ENCODE measurements at regions not wholly inside any gene's neighbourhood (a gene's known extent, or its start where the extent isn't known, plus 50 kb on each side); places are given as distances from the start of the nearest gene placed in this dataset.
"Not testable (repeated sequence)": the region's sequence is repeated elsewhere in the genome, so short reads cannot be mapped to it uniquely, and the experiment has no call there.

- DNase-seq, result no peak
These were observed 912.2 kb upstream of the ADGRB3 start for GRCh38 chr6:67722861-67723261.

- DNase-seq, result no peak
These were observed 917.8 kb upstream of the ADGRB3 start for GRCh38 chr6:67717281-67717680.

DNA sequence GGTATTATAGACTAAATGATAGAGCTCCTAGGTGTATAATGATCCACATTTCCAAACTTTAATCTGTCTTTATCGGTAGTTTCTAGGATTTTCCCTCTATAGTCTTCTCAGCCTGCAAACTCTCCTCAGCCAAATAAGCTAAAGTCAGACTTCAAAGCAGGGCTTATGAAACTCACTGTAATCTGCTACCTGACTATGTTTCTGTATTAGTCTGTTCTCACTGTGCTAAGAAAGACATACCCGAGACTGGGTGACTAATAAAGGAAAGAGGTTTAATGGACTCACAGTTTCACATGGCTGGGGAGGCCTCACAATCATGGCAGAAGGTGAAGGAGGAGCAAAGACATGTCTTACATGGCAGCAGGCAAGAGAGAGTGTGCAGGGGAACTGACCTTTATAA is 928.7 kb upstream of the ADGRB3 start:
- no peak for DNase-seq

GRCh38 chr6:67698534-67698933 is 936.5 kb upstream of the ADGRB3 start:
- DNase-seq, result no peak

DNA sequence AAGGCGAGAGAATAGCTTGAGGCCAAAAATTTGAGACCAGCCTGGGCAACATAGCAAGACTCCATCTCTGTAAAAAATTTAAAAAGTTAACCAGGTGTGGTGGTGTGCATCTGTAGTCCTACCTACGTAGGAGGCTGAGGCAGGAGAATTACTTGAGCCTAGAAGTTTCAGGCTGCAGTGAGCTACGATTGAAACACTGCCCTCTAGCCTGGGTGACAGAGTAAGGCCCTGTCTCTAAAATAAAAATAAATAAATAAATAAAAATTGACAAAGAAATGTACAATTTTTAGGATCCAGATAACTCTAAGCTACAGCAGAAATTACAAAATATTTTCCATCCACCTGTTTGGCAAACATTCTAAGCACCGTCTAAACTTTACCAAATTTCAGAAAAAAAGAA is 941.0 kb upstream of the ADGRB3 start:
- no peak for DNase-seq

- DNase-seq, result no peak
These were observed 945.8 kb upstream of the ADGRB3 start for GRCh38 chr6:67689329-67689728.

DNA sequence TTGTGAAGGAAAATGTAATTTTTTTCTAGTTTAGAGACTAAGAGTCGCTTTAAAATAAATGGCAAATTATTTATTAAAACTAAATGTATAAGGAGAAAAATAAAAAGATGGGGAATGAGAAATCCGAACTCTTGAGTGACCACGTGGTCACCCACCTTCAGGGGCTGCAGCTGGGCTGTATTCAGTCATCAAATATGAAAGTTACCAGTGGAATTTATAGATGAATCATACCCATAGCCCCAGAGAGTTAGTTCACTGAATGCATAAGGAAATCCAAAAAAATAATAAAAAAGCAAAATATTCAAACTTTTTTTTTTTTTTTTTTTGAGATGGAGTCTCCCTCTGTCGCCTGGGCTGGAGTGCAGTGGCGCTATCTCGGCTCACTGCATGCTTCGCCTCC is 947.7 kb upstream of the ADGRB3 start:
- no peak for DNase-seq

DNA sequence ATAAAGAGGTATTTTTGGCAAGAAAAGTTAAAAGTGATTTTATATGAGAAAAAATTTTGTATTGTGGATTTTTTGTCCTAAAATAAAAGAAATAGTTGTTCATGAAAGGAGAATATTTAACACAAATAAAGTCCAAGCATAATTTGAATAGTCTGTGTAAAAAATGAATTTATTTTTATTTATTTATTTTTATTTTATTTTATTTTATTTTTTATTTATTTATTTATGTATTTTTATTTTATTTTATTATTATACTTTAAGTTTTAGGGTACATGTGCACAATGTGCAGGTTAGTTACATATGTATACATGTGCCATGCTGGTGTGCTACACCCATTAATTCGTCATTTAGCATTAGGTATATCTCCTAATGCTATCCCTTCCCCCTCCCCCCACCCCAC is 948.9 kb upstream of the ADGRB3 start:
- not testable (repeated sequence) for DNase-seq

- DNase-seq, result no peak
These were observed 951.1 kb upstream of the ADGRB3 start for GRCh38 chr6:67683960-67684359.

DNA sequence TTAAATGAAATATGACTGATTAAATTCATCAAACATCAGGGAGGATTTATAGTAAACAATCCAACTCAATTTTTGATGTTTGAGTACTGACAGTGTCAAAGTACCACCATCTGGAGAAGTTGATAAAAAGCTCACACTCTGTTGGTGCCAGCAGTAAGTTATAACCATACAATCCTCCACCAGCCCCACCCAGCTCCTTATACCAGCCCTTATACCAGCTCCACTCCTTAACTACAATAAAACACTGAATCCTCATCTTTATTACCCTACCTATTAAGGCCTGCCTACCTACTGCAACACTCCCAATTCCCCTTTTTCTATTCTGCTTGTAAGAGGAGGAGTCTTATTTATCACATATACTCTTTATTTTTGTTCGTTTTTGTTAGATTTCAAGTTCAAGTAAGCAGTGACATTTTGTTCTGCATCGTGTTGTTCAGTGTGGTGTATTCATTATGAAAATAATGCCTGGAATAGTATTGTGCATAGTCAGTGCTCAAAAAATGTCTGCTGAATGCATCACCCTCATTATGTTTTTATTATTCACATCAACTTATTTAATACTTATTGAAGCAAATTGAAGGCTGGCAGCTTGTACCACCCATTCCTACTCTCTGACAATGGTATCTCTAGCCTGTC is 954.7 kb upstream of the ADGRB3 start:
- no peak for DNase-seq

DNA sequence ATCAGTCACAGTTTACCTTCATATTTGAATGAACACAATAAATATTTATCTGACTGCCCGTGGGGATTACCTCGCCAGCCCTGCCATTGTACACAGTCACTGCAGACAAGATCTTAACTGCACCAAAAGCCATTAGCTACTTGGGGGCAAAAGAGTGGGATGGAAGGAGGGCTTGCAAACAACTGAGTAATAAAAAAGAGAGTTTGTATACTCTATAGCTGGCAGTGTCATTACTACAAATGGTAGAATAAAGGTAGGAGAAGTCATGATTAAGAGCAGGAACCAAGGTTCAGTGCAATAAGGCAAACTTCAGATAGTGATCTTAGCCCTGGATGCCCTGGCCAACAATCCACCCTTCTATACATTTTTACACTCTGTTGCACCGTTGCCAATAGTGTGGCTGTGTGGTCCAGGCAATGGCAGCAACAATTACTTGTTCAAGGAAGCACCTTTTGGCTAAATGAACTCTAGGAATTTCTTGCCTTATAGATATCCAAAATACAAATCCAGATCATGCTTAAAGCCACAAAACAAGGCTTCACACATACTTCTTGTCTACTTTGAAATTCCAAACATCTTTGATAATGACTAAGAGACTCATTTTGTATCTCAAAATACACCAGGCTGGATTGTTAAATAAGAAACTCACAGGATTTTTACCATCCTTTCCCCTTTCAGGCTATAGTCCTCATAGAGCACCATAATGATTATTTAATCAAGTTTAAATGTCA is 955.4 kb upstream of the ADGRB3 start:
- DNase-seq, result no peak

DNA sequence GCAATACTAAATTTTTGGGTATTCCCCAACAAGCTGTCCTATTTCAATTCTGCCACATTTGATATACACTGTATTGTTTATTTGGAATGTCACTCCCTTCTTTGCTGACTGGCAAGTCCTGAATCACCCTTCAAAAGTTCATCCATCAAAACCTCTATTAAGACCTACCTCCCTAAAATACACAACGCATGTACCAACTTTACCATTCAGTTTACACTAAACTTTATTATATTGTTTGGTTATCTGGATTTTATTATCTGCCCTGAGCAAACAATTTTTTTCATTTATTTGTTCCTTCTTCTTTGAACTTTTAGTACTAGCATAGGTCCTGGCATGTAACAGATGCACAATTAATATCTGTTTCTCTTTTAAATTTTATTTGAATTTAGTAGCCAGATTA is 958.2 kb upstream of the ADGRB3 start:
- DNase-seq, result no peak

DNA sequence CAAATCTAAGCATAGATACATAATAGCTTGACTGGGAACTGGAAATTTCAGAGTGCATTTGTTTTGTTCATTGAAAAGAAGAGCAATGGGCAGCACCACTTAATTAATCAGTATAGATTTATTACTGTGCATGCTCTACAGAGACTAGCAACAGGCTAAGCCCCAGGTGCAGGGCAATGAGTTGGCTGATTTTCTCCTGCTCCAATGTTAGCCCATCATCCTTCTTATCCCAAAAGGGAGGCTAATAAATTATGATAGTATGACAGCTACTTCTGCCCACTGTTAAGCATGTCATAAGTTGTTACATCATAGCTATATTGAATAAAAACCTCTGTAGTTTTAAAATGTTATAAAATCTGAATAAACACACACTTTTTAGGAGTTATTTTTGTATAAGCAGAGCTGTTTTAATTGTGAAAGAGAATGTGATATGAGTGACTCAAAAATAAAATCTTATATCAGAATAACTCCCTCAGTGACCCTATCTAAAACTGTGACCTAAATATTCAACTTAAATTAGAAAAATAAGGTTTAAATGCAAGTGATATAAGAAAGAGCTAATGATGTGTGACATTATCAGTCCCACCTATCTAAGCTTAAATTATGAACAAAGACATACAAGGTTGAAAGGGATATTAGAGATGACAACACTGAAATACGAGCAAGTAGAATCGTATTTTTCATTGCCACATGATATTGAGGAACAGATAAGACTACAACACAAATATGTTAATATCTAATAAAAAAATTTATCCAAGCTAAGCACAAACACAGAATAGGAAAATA is 967.3 kb upstream of the ADGRB3 start:
- no peak for DNase-seq

GRCh38 chr6:67666177-67666964 is 968.7 kb upstream of the ADGRB3 start:
- DNase-seq, result no peak

GRCh38 chr6:67664942-67665341 is 970.1 kb upstream of the ADGRB3 start:
- no peak for DNase-seq

DNA sequence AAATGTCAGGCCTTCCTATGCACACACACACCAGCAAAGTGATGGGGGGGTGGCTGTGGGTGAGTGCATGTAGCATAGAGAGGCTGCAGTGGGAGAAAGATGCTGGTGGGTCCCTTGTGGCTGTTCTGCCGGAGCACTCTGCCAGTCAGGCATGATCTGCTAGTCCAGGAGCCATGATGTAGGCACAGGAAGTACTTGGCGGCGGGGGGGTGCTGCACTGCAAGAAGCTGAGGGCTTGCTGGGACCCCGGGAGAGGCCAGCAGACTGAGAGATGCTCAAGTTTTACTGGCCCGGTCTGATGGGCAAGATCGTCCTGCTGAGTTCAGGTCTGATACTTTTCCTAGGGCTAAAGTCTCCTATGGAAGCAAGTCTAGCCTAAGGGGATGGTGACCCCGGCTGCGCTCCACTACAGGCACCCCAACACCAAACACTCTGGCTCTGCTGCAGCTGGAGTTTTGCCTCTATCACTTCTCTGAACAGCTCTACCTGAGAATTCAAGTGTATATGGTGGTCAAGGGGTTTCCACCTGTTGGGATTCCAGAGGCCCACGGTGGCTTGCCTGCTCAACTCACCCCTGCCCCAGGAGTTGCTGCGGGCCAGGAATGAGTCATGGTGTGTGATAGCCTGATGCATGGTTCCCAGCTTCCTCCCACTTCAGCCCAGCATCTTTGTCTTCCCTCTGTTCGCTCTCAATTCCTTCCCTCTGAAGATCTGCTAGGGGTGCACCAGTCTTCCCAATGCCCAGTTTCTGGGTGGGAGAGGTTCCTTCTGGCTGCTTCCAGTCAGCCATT is 971.8 kb upstream of the ADGRB3 start:
- DNase-seq, result no peak

GRCh38 chr6:67653561-67653960 is 981.5 kb upstream of the ADGRB3 start:
- no peak for DNase-seq

GRCh38 chr6:67646550-67646949 is 988.5 kb upstream of the ADGRB3 start:
- DNase-seq, result no peak

- DNase-seq, result no peak
These were observed 991.8 kb upstream of the ADGRB3 start for GRCh38 chr6:67643281-67643680.

GRCh38 chr6:67642582-67642981 is 992.5 kb upstream of the ADGRB3 start:
- DNase-seq, result no peak

GRCh38 chr6:67640484-67640883 is 994.6 kb upstream of the ADGRB3 start:
- DNase-seq, result no peak

DNA sequence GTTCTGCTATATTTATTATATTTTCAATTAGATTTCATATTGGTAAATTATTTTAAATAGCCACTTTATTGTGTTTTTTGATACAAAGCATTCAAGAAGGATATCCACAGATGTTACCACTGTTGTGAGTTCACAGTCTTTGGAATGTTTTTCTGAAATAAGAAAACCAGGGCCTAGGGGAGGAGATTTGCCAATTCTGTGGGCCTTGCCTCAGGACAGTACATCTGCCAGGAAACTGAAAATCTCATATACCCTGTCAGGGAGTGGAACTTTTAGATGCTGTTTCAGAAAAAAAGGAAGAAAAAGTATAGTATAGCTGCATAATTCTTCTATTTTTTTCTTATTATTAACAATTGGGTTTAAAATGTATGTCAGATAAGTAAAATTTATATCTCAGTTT is 995.9 kb upstream of the ADGRB3 start:
- DNase-seq, result no peak
